Anterior cingulate cortex (tissue), 58 donors: ENCODE measurements at regions not wholly inside any gene's neighbourhood (a gene's known extent, or its start where the extent isn't known, plus 50 kb on each side); places are given as distances from the start of the nearest gene placed in this dataset.

ENCODE experiments used
- DNase-seq, 58 donors: peaks; one replicate each; lab custom pipeline; 2025; lab: John Stamatoyannopoulos, UW

GRCh38 chr5:44440186-44440585, 51.0 kb upstream of the FGF10 start:
- no peak for DNase-seq
